Activated CD4-positive, alpha-beta T cell treated with anti-CD3 and anti-CD28 coated beads, Interleukin-2, amount 10 ng/mL, durations not matched to agents 7 days and 5 days (primary cell): ENCODE measurements at regions not wholly inside any gene's neighbourhood (a gene's known extent, or its start where the extent isn't known, plus 50 kb on each side); places are given as distances from the start of the nearest gene placed in this dataset.

ENCODE experiments used
- CTCF ChIA-PET: fragments of 350-600 bp; sonication (Branson Sonifier 250); formaldehyde crosslinking; loops from one replicate; lab custom pipeline; 2021; ENCODE audit warnings: antibody characterized with exemption; lab: Charles Lee
- POLR2A ChIA-PET: fragments of 350-600 bp; sonication (Branson Sonifier 250); formaldehyde crosslinking; loops from one replicate; lab custom pipeline; 2021; ENCODE audit warnings: antibody characterized with exemption; lab: Charles Lee
- DNase-seq: peaks from one replicate; pipeline ENCODE4 v3.0.0-alpha.2; 2020
- H3K27ac Mint-ChIP-seq: one replicate; pipeline ENCODE4 v1.8.0; 2021; ENCODE audit warnings: mild to moderate bottlenecking, moderate library complexity, mixed read lengths
- H3K27me3 Mint-ChIP-seq: one replicate; pipeline ENCODE4 v1.8.0; 2021; ENCODE audit warnings: mixed read lengths
- H3K36me3 Mint-ChIP-seq: one replicate; pipeline ENCODE4 v1.8.0; 2021; ENCODE audit warnings: low read depth, mixed read lengths
- H3K4me1 Mint-ChIP-seq: one replicate; pipeline ENCODE4 v1.8.0; 2021; ENCODE audit warnings: mixed read lengths
- H3K4me3 Mint-ChIP-seq: one replicate; pipeline ENCODE4 v1.8.0; 2021; ENCODE audit warnings: mild to moderate bottlenecking, moderate library complexity, mixed read lengths
- H3K9me3 Mint-ChIP-seq: one replicate; pipeline ENCODE4 v1.8.0; 2021; ENCODE audit warnings: mixed read lengths

GRCh38 chr2:120596990-120597594, 138.6 kb upstream of the GLI2 start:
- ChIA-PET CTCF (no interaction called here), POLR2A (interaction anchor here (0.6 kb wide), 1 partner anchor 26 kb away, joined by 3 read pairs; no protein-coding TSS in a partner anchor)
- Mint-ChIP-seq H3K4me3 (no peak overlapping the region), H3K9me3 (no peaks in the 10 kb centered on the region), H3K4me1 (no peaks in the 10 kb centered on the region), H3K27ac (no peak overlapping the region), H3K27me3 (no peaks in the 10 kb centered on the region), H3K36me3 (no peaks in the 10 kb centered on the region)
- DNase-seq: no peak

GRCh38 chr2:120597595-120598193, 138.0 kb upstream of the GLI2 start:
- H3K27ac Mint-ChIP-seq: no peak overlapping the region
- H3K4me1 Mint-ChIP-seq: no peaks in the 10 kb centered on the region
- no peaks in the 10 kb centered on the region for H3K36me3 Mint-ChIP-seq
- H3K4me3 Mint-ChIP-seq: no peak overlapping the region
- CTCF ChIA-PET: no interaction called here
- POLR2A ChIA-PET: no interaction called here
- H3K9me3 Mint-ChIP-seq: no peaks in the 10 kb centered on the region
- no peak for DNase-seq
- no peaks in the 10 kb centered on the region for H3K27me3 Mint-ChIP-seq

GRCh38 chr2:120598416-120598815, 137.3 kb upstream of the GLI2 start:
- POLR2A ChIA-PET: no interaction called here
- Mint-ChIP-seq H3K27me3 (no peaks in the 10 kb centered on the region), H3K9me3 (no peaks in the 10 kb centered on the region), H3K36me3 (no peaks in the 10 kb centered on the region), H3K4me1 (no peaks in the 10 kb centered on the region), H3K27ac (no peak overlapping the region), H3K4me3 (no peak overlapping the region)
- DNase-seq: no peak
- CTCF ChIA-PET: no interaction called here

- Mint-ChIP-seq H3K27me3 (peaks cover 3% of the 10 kb centered on the region), H3K27ac (no peak overlapping the region), H3K9me3 (no peaks in the 10 kb centered on the region), H3K4me1 (no peaks in the 10 kb centered on the region), H3K4me3 (no peak overlapping the region), H3K36me3 (no peaks in the 10 kb centered on the region)
- no peak for DNase-seq
- CTCF ChIA-PET: no interaction called here
- POLR2A ChIA-PET: no interaction called here
Measured at GRCh38 chr2:120599072-120599471, 136.6 kb upstream of the GLI2 start.

- DNase-seq: no peak
- Mint-ChIP-seq H3K27ac (no peak overlapping the region), H3K9me3 (no peaks in the 10 kb centered on the region), H3K27me3 (peaks cover 3% of the 10 kb centered on the region), H3K4me3 (no peak overlapping the region), H3K36me3 (no peaks in the 10 kb centered on the region), H3K4me1 (no peaks in the 10 kb centered on the region)
- ChIA-PET CTCF (interaction anchor here (0.6 kb wide), 1 partner anchor 41 kb away, joined by 3 read pairs; no protein-coding TSS in a partner anchor), POLR2A (no interaction called here)
Measured at GRCh38 chr2:120599656-120600055, 136.0 kb upstream of the GLI2 start.

- DNase-seq: no peak
- Mint-ChIP-seq H3K9me3 (no peaks in the 10 kb centered on the region), H3K4me1 (no peaks in the 10 kb centered on the region), H3K4me3 (no peak overlapping the region), H3K27me3 (peaks cover 3% of the 10 kb centered on the region), H3K36me3 (no peaks in the 10 kb centered on the region), H3K27ac (no peak overlapping the region)
- CTCF ChIA-PET: no interaction called here
- POLR2A ChIA-PET: no interaction called here
Measured at GRCh38 chr2:120600335-120600734, 135.3 kb upstream of the GLI2 start.

GRCh38 chr2:120600786-120601185, 134.9 kb upstream of the GLI2 start:
- no peak for DNase-seq
- Mint-ChIP-seq H3K9me3 (no peaks in the 10 kb centered on the region), H3K27ac (no peak overlapping the region), H3K4me3 (no peak overlapping the region), H3K27me3 (peaks cover 3% of the 10 kb centered on the region), H3K4me1 (no peaks in the 10 kb centered on the region), H3K36me3 (no peaks in the 10 kb centered on the region)
- ChIA-PET CTCF (no interaction called here), POLR2A (no interaction called here)

GRCh38 chr2:120601566-120601965, 134.1 kb upstream of the GLI2 start:
- Mint-ChIP-seq H3K36me3 (no peaks in the 10 kb centered on the region), H3K27ac (no peak overlapping the region), H3K9me3 (no peaks in the 10 kb centered on the region), H3K27me3 (peaks cover 3% of the 10 kb centered on the region), H3K4me3 (no peak overlapping the region), H3K4me1 (no peaks in the 10 kb centered on the region)
- ChIA-PET CTCF (no interaction called here), POLR2A (no interaction called here)
- no peak for DNase-seq

- no peaks in the 10 kb centered on the region for H3K36me3 Mint-ChIP-seq
- POLR2A ChIA-PET: no interaction called here
- no peaks in the 10 kb centered on the region for H3K4me1 Mint-ChIP-seq
- H3K27me3 Mint-ChIP-seq: peaks cover 3% of the 10 kb centered on the region
- no peak overlapping the region for H3K4me3 Mint-ChIP-seq
- DNase-seq: no peak
- CTCF ChIA-PET: no interaction called here
- no peak overlapping the region for H3K27ac Mint-ChIP-seq
- no peaks in the 10 kb centered on the region for H3K9me3 Mint-ChIP-seq
Measured at GRCh38 chr2:120602251-120602650, 133.4 kb upstream of the GLI2 start.

- Mint-ChIP-seq H3K4me3 (no peak overlapping the region), H3K36me3 (no peaks in the 10 kb centered on the region), H3K27ac (no peak overlapping the region), H3K9me3 (no peaks in the 10 kb centered on the region), H3K4me1 (no peaks in the 10 kb centered on the region), H3K27me3 (peaks cover 3% of the 10 kb centered on the region)
- ChIA-PET POLR2A (no interaction called here), CTCF (no interaction called here)
- no peak for DNase-seq
Measured at GRCh38 chr2:120604767-120605166, 130.9 kb upstream of the GLI2 start.

GRCh38 chr2:120605231-120605935, 130.3 kb upstream of the GLI2 start:
- Mint-ChIP-seq H3K4me1 (no peaks in the 10 kb centered on the region), H3K9me3 (no peaks in the 10 kb centered on the region), H3K36me3 (no peaks in the 10 kb centered on the region), H3K27me3 (peaks cover 3% of the 10 kb centered on the region), H3K4me3 (no peak overlapping the region), H3K27ac (no peak overlapping the region)
- ChIA-PET POLR2A (no interaction called here), CTCF (interaction anchor here (0.6 kb wide), 1 partner anchor 254 kb away, joined by 5 read pairs; no protein-coding TSS in a partner anchor)
- no peak for DNase-seq

GRCh38 chr2:120606280-120606679, 129.4 kb upstream of the GLI2 start:
- H3K9me3 Mint-ChIP-seq: no peaks in the 10 kb centered on the region
- no peaks in the 10 kb centered on the region for H3K36me3 Mint-ChIP-seq
- H3K4me3 Mint-ChIP-seq: no peak overlapping the region
- no peak for DNase-seq
- peaks cover 3% of the 10 kb centered on the region for H3K27me3 Mint-ChIP-seq
- CTCF ChIA-PET: interaction anchor here (0.6 kb wide), 1 partner anchor 254 kb away, joined by 5 read pairs; no protein-coding TSS in a partner anchor
- H3K4me1 Mint-ChIP-seq: no peaks in the 10 kb centered on the region
- H3K27ac Mint-ChIP-seq: no peak overlapping the region
- POLR2A ChIA-PET: no interaction called here

GRCh38 chr2:120606931-120607330, 128.7 kb upstream of the GLI2 start:
- DNase-seq: no peak
- CTCF ChIA-PET: no interaction called here
- Mint-ChIP-seq H3K36me3 (no peaks in the 10 kb centered on the region), H3K27me3 (peaks cover 3% of the 10 kb centered on the region), H3K4me1 (no peaks in the 10 kb centered on the region), H3K4me3 (no peak overlapping the region), H3K9me3 (no peaks in the 10 kb centered on the region), H3K27ac (no peak overlapping the region)
- POLR2A ChIA-PET: no interaction called here
